ENCODE measurements at regions not wholly inside any gene's neighbourhood (a gene's known extent, or its start where the extent isn't known, plus 50 kb on each side); places are given as distances from the start of the nearest gene placed in this dataset.
"Not testable (repeated sequence)": the region's sequence is repeated elsewhere in the genome, so short reads cannot be mapped to it uniquely, and the experiment has no call there.

- no peak for DNase-seq (ENCODE audit: low spot score)
These were observed 95.2 kb downstream of the TFAP2C start for GRCh38 chr20:56724241-56724757.

GRCh38 chr20:56730003-56730402, 100.9 kb downstream of the TFAP2C start:
- no peak for DNase-seq (ENCODE audit: low spot score)

- DNase-seq (ENCODE audit: low spot score) = no peak
These were observed 101.9 kb downstream of the TFAP2C start for GRCh38 chr20:56730996-56731395.

GRCh38 chr20:56731476-56731875, 102.4 kb downstream of the TFAP2C start:
- no peak for DNase-seq (ENCODE audit: low spot score)

GRCh38 chr20:56733967-56734366, 104.9 kb downstream of the TFAP2C start:
- no peak for DNase-seq (ENCODE audit: low spot score)

- no peak for DNase-seq (ENCODE audit: low spot score)
These were observed 106.1 kb downstream of the TFAP2C start for GRCh38 chr20:56735084-56735642.

- DNase-seq (ENCODE audit: low spot score) = no peak
These were observed 107.3 kb downstream of the TFAP2C start for GRCh38 chr20:56736285-56736857.

- not testable (repeated sequence) for DNase-seq (ENCODE audit: low spot score)
These were observed 115.3 kb downstream of the TFAP2C start for GRCh38 chr20:56744325-56744821.

- DNase-seq (ENCODE audit: low spot score) = no peak
These were observed 119.6 kb downstream of the TFAP2C start for GRCh38 chr20:56748476-56749377.

GRCh38 chr20:56750430-56750829, 121.3 kb downstream of the TFAP2C start:
- no peak for DNase-seq (ENCODE audit: low spot score)

- no peak for DNase-seq (ENCODE audit: low spot score)
These were observed 123.2 kb downstream of the TFAP2C start for GRCh38 chr20:56752274-56752673.

- peak; percentile 19 for DNase-seq (ENCODE audit: low spot score)
These were observed 126.1 kb downstream of the TFAP2C start for GRCh38 chr20:56755201-56755600.

- DNase-seq (ENCODE audit: low spot score) = not testable (repeated sequence)
These were observed 127.6 kb downstream of the TFAP2C start for GRCh38 chr20:56756658-56757057.

- DNase-seq (ENCODE audit: low spot score) = no peak
These were observed 129.6 kb downstream of the TFAP2C start for GRCh38 chr20:56758706-56759105.

GRCh38 chr20:56759741-56760278, 130.7 kb downstream of the TFAP2C start:
- DNase-seq (ENCODE audit: low spot score) = no peak

GRCh38 chr20:56760610-56761009, 131.5 kb downstream of the TFAP2C start:
- DNase-seq (ENCODE audit: low spot score) = no peak

GRCh38 chr20:56761393-56761792, 132.3 kb downstream of the TFAP2C start:
- no peak for DNase-seq (ENCODE audit: low spot score)

GRCh38 chr20:56762401-56762800, 133.3 kb downstream of the TFAP2C start:
- DNase-seq (ENCODE audit: low spot score) = no peak

GRCh38 chr20:56762829-56763228, 133.7 kb downstream of the TFAP2C start:
- no peak for DNase-seq (ENCODE audit: low spot score)

GRCh38 chr20:56764671-56765070, 135.6 kb downstream of the TFAP2C start:
- no peak for DNase-seq (ENCODE audit: low spot score)

GRCh38 chr20:56765172-56766073, 136.3 kb downstream of the TFAP2C start:
- DNase-seq (ENCODE audit: low spot score) = peak; percentile 89

All from COLO829 (cell line).